ENCODE measurements at regions not wholly inside any gene's neighbourhood (a gene's known extent, or its start where the extent isn't known, plus 50 kb on each side); places are given as distances from the start of the nearest gene placed in this dataset.

DNA sequence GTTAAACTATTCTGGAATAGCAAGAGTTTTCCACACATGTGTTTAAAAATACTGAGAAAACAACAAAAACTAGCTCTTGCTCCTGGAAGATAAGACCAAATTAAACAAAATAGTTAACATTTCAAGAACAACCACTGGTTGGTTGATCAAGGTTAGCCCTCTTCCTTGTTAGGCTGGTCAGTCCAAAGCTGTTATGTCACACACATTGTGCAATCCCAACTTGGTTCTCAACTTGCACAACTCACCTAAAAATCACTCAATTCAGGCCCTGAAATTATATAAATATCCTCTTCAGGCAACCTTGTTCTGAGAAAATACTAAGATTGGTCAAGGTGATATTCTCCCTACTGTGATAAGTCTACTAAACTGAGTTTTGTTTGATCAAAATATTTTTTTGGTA, 169.7 kb upstream of the LRP1B start:
- intact Hi-C loops (cut with micrococcal nuclease): no loop called here
- POLR2A ChIA-PET: no interaction called here
- H3K27ac Mint-ChIP-seq: no peak overlapping the region

DNA sequence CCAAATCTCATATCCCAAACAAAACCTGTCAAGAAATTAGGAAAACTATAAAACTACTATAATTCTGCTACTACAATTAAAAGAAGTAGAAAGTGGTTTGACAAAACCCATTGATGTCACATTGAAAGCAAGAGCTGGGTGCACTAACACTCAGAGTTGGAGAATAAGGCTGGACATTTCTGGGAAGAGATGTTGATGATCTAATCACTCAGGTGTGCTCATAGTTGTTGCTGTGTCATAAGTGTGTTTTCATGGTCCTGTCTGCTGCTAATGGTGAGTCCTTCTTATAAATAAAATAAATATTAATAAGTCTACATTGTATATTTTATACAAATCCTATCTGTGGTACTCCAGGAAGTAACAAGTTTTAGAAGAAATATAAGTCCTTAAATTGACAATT, 168.2 kb upstream of the LRP1B start:
- TF ChIP-seq, protein P1, sequence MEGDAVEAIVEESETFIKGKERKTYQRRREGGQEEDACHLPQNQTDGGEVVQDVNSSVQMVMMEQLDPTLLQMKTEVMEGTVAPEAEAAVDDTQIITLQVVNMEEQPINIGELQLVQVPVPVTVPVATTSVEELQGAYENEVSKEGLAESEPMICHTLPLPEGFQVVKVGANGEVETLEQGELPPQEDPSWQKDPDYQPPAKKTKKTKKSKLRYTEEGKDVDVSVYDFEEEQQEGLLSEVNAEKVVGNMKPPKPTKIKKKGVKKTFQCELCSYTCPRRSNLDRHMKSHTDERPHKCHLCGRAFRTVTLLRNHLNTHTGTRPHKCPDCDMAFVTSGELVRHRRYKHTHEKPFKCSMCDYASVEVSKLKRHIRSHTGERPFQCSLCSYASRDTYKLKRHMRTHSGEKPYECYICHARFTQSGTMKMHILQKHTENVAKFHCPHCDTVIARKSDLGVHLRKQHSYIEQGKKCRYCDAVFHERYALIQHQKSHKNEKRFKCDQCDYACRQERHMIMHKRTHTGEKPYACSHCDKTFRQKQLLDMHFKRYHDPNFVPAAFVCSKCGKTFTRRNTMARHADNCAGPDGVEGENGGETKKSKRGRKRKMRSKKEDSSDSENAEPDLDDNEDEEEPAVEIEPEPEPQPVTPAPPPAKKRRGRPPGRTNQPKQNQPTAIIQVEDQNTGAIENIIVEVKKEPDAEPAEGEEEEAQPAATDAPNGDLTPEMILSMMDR (IDR thresholded peaks at IDR 0.05): no peak
- Mint-ChIP-seq H3K27me3 (no peaks in the 10 kb centered on the region), H3K9me3 (peaks cover 4% of the 10 kb centered on the region), H3K4me1 (ENCODE audit: low read depth) (no peaks in the 10 kb centered on the region), H3K36me3 (ENCODE audit: low read depth) (no peaks in the 10 kb centered on the region), H3K27ac (no peak overlapping the region), H3K4me3 (no peak overlapping the region)
- POLR2A ChIA-PET: no interaction called here
- ATAC-seq (no peak), DNase-seq (no peak)
- intact Hi-C loops (cut with micrococcal nuclease): no loop called here
- CTCF ChIA-PET: no interaction called here

More for the DNA sequence above, 169.7 kb upstream of the LRP1B start:
- Mint-ChIP-seq H3K9me3 (peaks cover 4% of the 10 kb centered on the region), H3K4me3 (no peak overlapping the region), H3K27me3 (no peaks in the 10 kb centered on the region), H3K36me3 (ENCODE audit: low read depth) (no peaks in the 10 kb centered on the region), H3K4me1 (ENCODE audit: low read depth) (no peaks in the 10 kb centered on the region)
- ATAC-seq (no peak), DNase-seq (no peak)
- TF ChIP-seq, protein P1 (IDR thresholded peaks at IDR 0.05): no peak
- CTCF ChIA-PET: no interaction called here

DNA sequence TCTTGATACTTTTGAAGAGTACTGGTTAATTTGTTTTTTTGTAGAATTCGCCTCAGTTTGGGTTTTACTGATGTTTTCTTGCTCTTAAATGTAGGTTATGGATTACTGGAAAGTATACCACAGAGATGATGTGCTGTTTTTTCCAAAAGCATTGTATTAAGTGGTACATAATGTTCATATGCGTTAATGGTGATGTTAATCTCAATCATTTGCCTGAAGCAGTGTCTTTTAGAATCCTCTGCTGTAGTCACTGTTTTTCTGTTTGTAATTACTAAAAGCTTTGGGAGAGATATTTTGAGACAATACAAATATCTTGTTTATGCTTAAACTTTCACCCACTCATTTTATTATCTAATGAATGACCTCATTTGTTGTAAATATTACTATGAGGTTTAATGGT, 163.4 kb upstream of the LRP1B start:
- POLR2A ChIA-PET: no interaction called here
- Mint-ChIP-seq H3K9me3 (no peaks in the 10 kb centered on the region), H3K27ac (no peak overlapping the region), H3K36me3 (ENCODE audit: low read depth) (no peaks in the 10 kb centered on the region), H3K4me1 (ENCODE audit: low read depth) (no peaks in the 10 kb centered on the region), H3K27me3 (no peaks in the 10 kb centered on the region), H3K4me3 (no peak overlapping the region)
- TF ChIP-seq, protein P1 (IDR thresholded peaks at IDR 0.05): no peak
- DNase-seq (no peak), ATAC-seq (no peak)
- intact Hi-C loops (cut with micrococcal nuclease): no loop called here
- CTCF ChIA-PET: no interaction called here

DNA sequence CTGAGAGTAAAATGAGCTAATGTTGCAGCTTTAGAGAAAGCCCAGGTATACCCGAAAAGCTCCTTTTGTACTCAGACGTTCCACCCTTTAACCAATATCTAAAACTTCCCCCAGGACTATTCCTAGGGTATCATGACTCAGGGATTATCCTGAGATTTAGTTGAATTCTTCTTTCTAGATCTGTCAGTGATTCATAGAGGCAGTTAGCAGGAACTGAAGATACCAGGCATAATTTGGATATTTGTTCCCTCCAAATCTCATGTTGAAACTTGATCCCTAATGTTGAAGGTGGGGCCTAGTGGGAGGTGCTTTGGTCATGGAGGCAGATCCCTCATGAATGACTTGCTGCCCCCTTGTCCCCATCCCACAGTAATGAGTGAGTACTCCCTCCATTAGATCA, 161.2 kb upstream of the LRP1B start:
- Mint-ChIP-seq H3K36me3 (ENCODE audit: low read depth) (no peaks in the 10 kb centered on the region), H3K27me3 (no peaks in the 10 kb centered on the region), H3K4me3 (no peak overlapping the region), H3K9me3 (no peaks in the 10 kb centered on the region), H3K27ac (no peak overlapping the region), H3K4me1 (ENCODE audit: low read depth) (no peaks in the 10 kb centered on the region)
- DNase-seq (no peak), ATAC-seq (no peak)
- intact Hi-C loops (cut with micrococcal nuclease): no loop called here
- TF ChIP-seq, protein P1 (IDR thresholded peaks at IDR 0.05): no peak
- ChIA-PET CTCF (no interaction called here), POLR2A (no interaction called here)

DNA sequence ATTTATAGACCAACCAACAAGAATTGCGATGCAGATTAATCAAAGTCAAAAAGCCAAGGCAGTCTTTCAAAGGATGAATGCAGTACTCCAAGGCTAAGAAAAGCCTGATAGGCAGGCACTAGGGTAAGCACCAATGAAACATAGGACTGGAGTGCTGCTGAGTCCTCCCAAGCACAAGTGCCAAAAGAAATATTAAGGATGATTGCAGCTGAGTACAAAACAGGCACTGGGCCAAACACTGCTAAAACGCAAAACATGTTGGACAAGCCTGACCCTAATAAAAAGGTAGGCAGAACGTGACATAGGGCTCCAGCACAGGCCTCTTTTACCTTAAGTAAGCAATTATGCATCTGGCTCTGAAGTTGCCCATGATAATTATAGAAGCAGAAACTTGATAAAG, 160.1 kb upstream of the LRP1B start:
- ATAC-seq: no peak
- intact Hi-C loops (cut with micrococcal nuclease): no loop called here
- Mint-ChIP-seq H3K27me3 (no peaks in the 10 kb centered on the region), H3K36me3 (ENCODE audit: low read depth) (no peaks in the 10 kb centered on the region), H3K4me1 (ENCODE audit: low read depth) (no peaks in the 10 kb centered on the region), H3K4me3 (no peak overlapping the region), H3K9me3 (no peaks in the 10 kb centered on the region), H3K27ac (no peak overlapping the region)
- CTCF ChIA-PET: no interaction called here
- POLR2A ChIA-PET: no interaction called here
- DNase-seq: no peak
- TF ChIP-seq, protein P1 (IDR thresholded peaks at IDR 0.05): no peak
